ENCODE measurements at regions not wholly inside any gene's neighbourhood (a gene's known extent, or its start where the extent isn't known, plus 50 kb on each side); places are given as distances from the start of the nearest gene placed in this dataset.

DNA sequence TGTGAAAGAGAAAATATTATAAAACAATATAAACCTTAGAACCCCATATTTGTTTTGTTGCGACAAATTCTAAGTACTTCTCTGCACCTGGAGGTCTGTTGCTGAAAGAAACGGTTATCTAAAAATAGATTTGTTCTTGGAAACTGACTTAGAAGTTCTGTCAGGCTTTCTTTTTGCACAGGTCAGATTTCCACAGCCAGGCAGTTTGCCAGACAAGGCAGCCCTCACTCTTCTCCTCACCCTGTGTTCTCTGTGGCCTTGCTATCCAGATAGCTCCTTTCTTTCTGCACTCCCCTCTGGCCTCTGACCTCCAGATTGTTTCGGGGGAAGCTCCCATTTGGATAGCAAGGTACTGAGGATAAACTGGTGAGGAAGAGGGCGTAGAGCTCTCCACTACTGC, 413.3 kb upstream of the ONECUT1 start:
- H3K4me1 Mint-ChIP-seq, result no peaks in the 10 kb centered on the region
- intact Hi-C loops (cut with micrococcal nuclease), result no loop called here
- H4K20me1 ChIP-seq (ENCODE audit: control insufficient read depth, insufficient read depth, low read length, poor library complexity, severe bottlenecking), result no peaks in the 10 kb centered on the region
- no peaks in the 10 kb centered on the region for H3K9me3 ChIP-seq (ENCODE audit: control extremely low read depth in 1 of 3, control insufficient read depth in 2 of 3, insufficient read depth in 1 of 3, low read length in 2 of 3)
- H3K79me2 ChIP-seq (ENCODE audit: control insufficient read depth, insufficient read depth, low read length), result no peaks in the 10 kb centered on the region
- H3K27ac Mint-ChIP-seq, result no peak overlapping the region
- H3K9me3 Mint-ChIP-seq (ENCODE audit: insufficient read depth), result peaks cover 2% of the 10 kb centered on the region
- no peak for TF ChIP-seq EZH2 (IDR thresholded peaks at IDR 0.05; ENCODE audit: borderline replicate concordance, insufficient read depth, low read depth, low read length, poor library complexity, severe bottlenecking)
- TF ChIP-seq, protein P1, sequence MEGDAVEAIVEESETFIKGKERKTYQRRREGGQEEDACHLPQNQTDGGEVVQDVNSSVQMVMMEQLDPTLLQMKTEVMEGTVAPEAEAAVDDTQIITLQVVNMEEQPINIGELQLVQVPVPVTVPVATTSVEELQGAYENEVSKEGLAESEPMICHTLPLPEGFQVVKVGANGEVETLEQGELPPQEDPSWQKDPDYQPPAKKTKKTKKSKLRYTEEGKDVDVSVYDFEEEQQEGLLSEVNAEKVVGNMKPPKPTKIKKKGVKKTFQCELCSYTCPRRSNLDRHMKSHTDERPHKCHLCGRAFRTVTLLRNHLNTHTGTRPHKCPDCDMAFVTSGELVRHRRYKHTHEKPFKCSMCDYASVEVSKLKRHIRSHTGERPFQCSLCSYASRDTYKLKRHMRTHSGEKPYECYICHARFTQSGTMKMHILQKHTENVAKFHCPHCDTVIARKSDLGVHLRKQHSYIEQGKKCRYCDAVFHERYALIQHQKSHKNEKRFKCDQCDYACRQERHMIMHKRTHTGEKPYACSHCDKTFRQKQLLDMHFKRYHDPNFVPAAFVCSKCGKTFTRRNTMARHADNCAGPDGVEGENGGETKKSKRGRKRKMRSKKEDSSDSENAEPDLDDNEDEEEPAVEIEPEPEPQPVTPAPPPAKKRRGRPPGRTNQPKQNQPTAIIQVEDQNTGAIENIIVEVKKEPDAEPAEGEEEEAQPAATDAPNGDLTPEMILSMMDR (IDR thresholded peaks at IDR 0.05), result no peak
- H3K4me3 Mint-ChIP-seq, result no peak overlapping the region
- H2AFZ ChIP-seq (ENCODE audit: insufficient read depth, low read depth, low read length, poor library complexity, severe bottlenecking), result no peak overlapping the region
- ChIA-PET CTCF (no interaction called here), POLR2A (no interaction called here)
- H3K9ac ChIP-seq (ENCODE audit: low read length), result no peak overlapping the region
- peaks cover 0 to 2% (median under 1%) of the 10 kb centered on the region in 4 experiments for H3K27me3 ChIP-seq (replicated peaks in 1 of 4; ENCODE audit: control extremely low read depth in 1 of 4, control insufficient read depth in 3 of 4, insufficient read depth in 4 of 4, low read length in 3 of 4)
- DNase-seq, result no peak
- no peak overlapping the region for H3K4me3 ChIP-seq (ENCODE audit: control extremely low read depth in 1 of 5, extremely low read depth in 1 of 5, insufficient read depth in 1 of 5, low read depth in 2 of 5, low read length in 4 of 5)
- no peak overlapping the region for H3K27ac ChIP-seq (ENCODE audit: low read length in 2 of 2)
- no peaks in the 10 kb centered on the region for H3K4me1 ChIP-seq (ENCODE audit: control insufficient read depth in 2 of 2, insufficient read depth in 2 of 2, low read length in 2 of 2)
- no peak overlapping the region for H3K4me2 ChIP-seq (replicated peaks; ENCODE audit: low read depth, low read length, poor library complexity, severe bottlenecking)
- no peak for ATAC-seq (ENCODE audit: low read depth)
- H3K27me3 Mint-ChIP-seq, result peaks cover 16% of the 10 kb centered on the region
- no peaks in the 10 kb centered on the region for H3K36me3 ChIP-seq (replicated peaks in 1 of 2; ENCODE audit: control extremely low read depth in 1 of 2, control insufficient read depth in 1 of 2, extremely low read depth in 1 of 2, insufficient read depth in 2 of 2, low read length in 1 of 2)
- 0% methylated on average over 1 of the region's 4 CpGs for WGBS (ENCODE audit: insufficient coverage)

DNA sequence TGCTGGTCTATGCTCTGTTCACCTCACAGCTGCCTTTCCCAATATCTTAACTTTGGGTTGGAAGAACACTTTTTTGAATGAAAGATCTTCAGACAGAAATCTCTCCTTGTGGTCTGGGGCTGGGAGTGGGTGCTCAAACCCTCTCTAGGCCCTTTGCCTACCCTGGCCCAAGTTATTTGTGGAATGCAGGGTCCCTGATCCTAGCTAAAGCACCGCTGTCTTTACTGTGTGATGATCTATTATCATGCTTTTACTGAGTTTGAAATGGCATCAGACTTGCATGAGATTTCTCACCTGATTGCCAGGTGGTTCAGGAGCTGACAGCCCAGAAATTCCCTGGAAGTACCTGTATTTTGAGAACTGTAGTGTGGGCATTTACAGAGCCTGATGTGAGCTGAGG, 412.7 kb upstream of the ONECUT1 start:
- no peak for TF ChIP-seq EZH2 (IDR thresholded peaks at IDR 0.05; ENCODE audit: borderline replicate concordance, insufficient read depth, low read depth, low read length, poor library complexity, severe bottlenecking)
- TF ChIP-seq, protein P1 (IDR thresholded peaks at IDR 0.05), result no peak
- Histone ChIP-seq H2AFZ (ENCODE audit: insufficient read depth, low read depth, low read length, poor library complexity, severe bottlenecking) (no peak overlapping the region), H3K9me3 (ENCODE audit: control extremely low read depth in 1 of 3, control insufficient read depth in 2 of 3, insufficient read depth in 1 of 3, low read length in 2 of 3) (no peaks in the 10 kb centered on the region), H3K27me3 (replicated peaks in 1 of 4; ENCODE audit: control extremely low read depth in 1 of 4, control insufficient read depth in 3 of 4, insufficient read depth in 4 of 4, low read length in 3 of 4) (peaks cover 0 to 7% (median 1%) of the 10 kb centered on the region in 4 experiments), H3K27ac (ENCODE audit: low read length in 2 of 2) (no peak overlapping the region), H3K9ac (ENCODE audit: low read length) (no peak overlapping the region), H3K4me1 (ENCODE audit: control insufficient read depth in 2 of 2, insufficient read depth in 2 of 2, low read length in 2 of 2) (no peaks in the 10 kb centered on the region), H3K4me2 (replicated peaks; ENCODE audit: low read depth, low read length, poor library complexity, severe bottlenecking) (no peak overlapping the region), H4K20me1 (ENCODE audit: control insufficient read depth, insufficient read depth, low read length, poor library complexity, severe bottlenecking) (no peaks in the 10 kb centered on the region), H3K4me3 (ENCODE audit: control extremely low read depth in 1 of 5, extremely low read depth in 1 of 5, insufficient read depth in 1 of 5, low read depth in 2 of 5, low read length in 4 of 5) (no peak overlapping the region), H3K36me3 (replicated peaks in 1 of 2; ENCODE audit: control extremely low read depth in 1 of 2, control insufficient read depth in 1 of 2, extremely low read depth in 1 of 2, insufficient read depth in 2 of 2, low read length in 1 of 2) (no peaks in the 10 kb centered on the region), H3K79me2 (ENCODE audit: control insufficient read depth, insufficient read depth, low read length) (no peaks in the 10 kb centered on the region)
- CTCF ChIA-PET, result no interaction called here
- ATAC-seq (ENCODE audit: low read depth), result no peak
- no peak for DNase-seq
- intact Hi-C loops (cut with micrococcal nuclease), result no loop called here
- Mint-ChIP-seq H3K27me3 (peaks cover 16% of the 10 kb centered on the region), H3K4me3 (no peak overlapping the region), H3K9me3 (ENCODE audit: insufficient read depth) (peaks cover 2% of the 10 kb centered on the region), H3K4me1 (no peaks in the 10 kb centered on the region), H3K27ac (no peak overlapping the region)
- POLR2A ChIA-PET, result no interaction called here
- WGBS (ENCODE audit: insufficient coverage), result 100% methylated on average over 1 of the region's 1 CpG

All from B cell (primary cell).